ENCODE measurements at regions not wholly inside any gene's neighbourhood (a gene's known extent, or its start where the extent isn't known, plus 50 kb on each side); places are given as distances from the start of the nearest gene placed in this dataset.

GRCh38 chr12:46569826-46570439 lies 197.4 kb upstream of the SLC38A2 start:
- dilution Hi-C loops (cut with HindIII; ENCODE audit: low sequenced_read_pairs, unreplicated experiment), result no loop called here

More at GRCh38 chr12:46569826-46570439, 197.4 kb upstream of the SLC38A2 start:
- H3K56ac ChIP-seq (ENCODE audit: extremely low read depth, insufficient read depth, low read length), result no peak overlapping the region
- intact Hi-C loops (cut with micrococcal nuclease) (no loop called here), in situ Hi-C loops (cut with MboI; ENCODE audit: low sequenced_read_pairs) (no loop called here)
- H3K9me1 ChIP-seq (ENCODE audit: insufficient read depth, low read length), result no peaks in the 10 kb centered on the region
- no CpG with 5 or more reads among the region's 9 CpGs for WGBS, 2 experiments (ENCODE audit: extremely low coverage in 2 of 2, insufficient read length in 1 of 2)
- peaks cover 12% of the 10 kb centered on the region for H3K9me3 ChIP-seq (ENCODE audit: control insufficient read depth, insufficient read depth, low read length)
- no peak overlapping the region for H2BK15ac ChIP-seq (ENCODE audit: low read depth, low read length)
- no peak overlapping the region for H3K23ac ChIP-seq (ENCODE audit: low read depth, low read length)
- no peak overlapping the region for H2AFZ ChIP-seq (replicated peaks; ENCODE audit: low read length, poor library complexity)
- H3K4ac ChIP-seq (ENCODE audit: low read depth, low read length), result no peak overlapping the region
- no peak overlapping the region for H3K4me2 ChIP-seq (ENCODE audit: low read depth, low read length)
- H3K4me1 ChIP-seq (ENCODE audit: control insufficient read depth, insufficient read depth, low read length), result no peaks in the 10 kb centered on the region
- no peak overlapping the region for H3K4me3 ChIP-seq (ENCODE audit: insufficient read depth, low read depth, low read length)
- no peak overlapping the region for H2AK5ac ChIP-seq (ENCODE audit: low read depth, low read length)
- no peaks in the 10 kb centered on the region for H3K27me3 ChIP-seq (ENCODE audit: control insufficient read depth, insufficient read depth, low read length)
- no peak overlapping the region for H4K8ac ChIP-seq (ENCODE audit: low read depth in 2 of 2, low read length in 2 of 2)
- H2BK120ac ChIP-seq (ENCODE audit: low read depth, low read length), result no peak overlapping the region
- ChIA-PET CTCF (no interaction called here), POLR2A (ENCODE audit: unreplicated experiment) (no interaction called here)
- no peak overlapping the region for H3K9ac ChIP-seq (ENCODE audit: low read depth, low read length)
- H3K14ac ChIP-seq (replicated peaks; ENCODE audit: low read depth, low read length), result no peak overlapping the region
- BruUV-seq (replicated peaks), result no TSS peak
- H2AK9ac ChIP-seq (replicated peaks; ENCODE audit: low read depth, low read length, poor library complexity), result no peak overlapping the region
- no peak overlapping the region for H4K5ac ChIP-seq (ENCODE audit: low read depth, low read length)
- DNase-seq (no peak), ATAC-seq (ENCODE audit: low read depth) (no peak)
- TF ChIP-seq RCOR1 (IDR thresholded peaks at IDR 0.05; ENCODE audit: insufficient replicate concordance, low read length) (no peak), POLR2A (IDR thresholded peaks at IDR 0.05; ENCODE audit: low read depth, low read length) (no peak), CEBPB (IDR thresholded peaks at IDR 0.05; ENCODE audit: low read depth, low read length) (no peak), MAFK (IDR thresholded peaks at IDR 0.05; ENCODE audit: low read depth, low read length) (no peak)
- TF ChIP-seq, protein P1, sequence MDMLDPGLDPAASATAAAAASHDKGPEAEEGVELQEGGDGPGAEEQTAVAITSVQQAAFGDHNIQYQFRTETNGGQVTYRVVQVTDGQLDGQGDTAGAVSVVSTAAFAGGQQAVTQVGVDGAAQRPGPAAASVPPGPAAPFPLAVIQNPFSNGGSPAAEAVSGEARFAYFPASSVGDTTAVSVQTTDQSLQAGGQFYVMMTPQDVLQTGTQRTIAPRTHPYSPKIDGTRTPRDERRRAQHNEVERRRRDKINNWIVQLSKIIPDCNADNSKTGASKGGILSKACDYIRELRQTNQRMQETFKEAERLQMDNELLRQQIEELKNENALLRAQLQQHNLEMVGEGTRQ (IDR thresholded peaks at IDR 0.05; ENCODE audit: low read depth, low read length), result no peak
- no peak overlapping the region for H4K91ac ChIP-seq (ENCODE audit: insufficient read depth, low read depth, low read length)
- H3K36me3 ChIP-seq (ENCODE audit: control insufficient read depth, insufficient read depth, low read length), result no peaks in the 10 kb centered on the region
- no peak overlapping the region for H3K18ac ChIP-seq (ENCODE audit: low read depth, low read length)
- H2BK5ac ChIP-seq (ENCODE audit: low read depth, low read length, poor library complexity, severe bottlenecking), result no peak overlapping the region
- H3K27ac ChIP-seq (ENCODE audit: insufficient read depth, low read length), result no peak overlapping the region
- no peaks in the 10 kb centered on the region for H4K20me1 ChIP-seq (ENCODE audit: insufficient read depth, low read length)
- H3K79me1 ChIP-seq (ENCODE audit: low read depth in 1 of 2, low read length in 2 of 2), result 0 out of 4 replicates have a peak, but pooled peaks cover 0 to 4% of the 10 kb centered on the region in 2 experiments
- H2BK20ac ChIP-seq (ENCODE audit: low read depth, low read length), result no peak overlapping the region; the same call in 1 of the 2 replicates

Data from IMR-90 (cell line).